GM23338 (cell line): ENCODE measurements at regions not wholly inside any gene's neighbourhood (a gene's known extent, or its start where the extent isn't known, plus 50 kb on each side); places are given as distances from the start of the nearest gene placed in this dataset.

Source experiments
- CTCF ChIP-seq, 2 experiments: fragments of 200-600 bp in 1 of 2; sonication (generic) in 1 of 2; conservative IDR thresholded peaks; 2 replicates each; pipeline versions ENCODE4 v1.5.1 to v1.6.1; 2016 to 2017; ENCODE audit warnings: antibody characterized with exemption in 2 of 2, low read depth in 2 of 2, mild to moderate bottlenecking in 2 of 2, moderate library complexity in 1 of 2
- ETS1 ChIP-seq: IDR thresholded peaks from 2 replicates; pipeline ENCODE4 v1.6.1; 2016; ENCODE audit warnings: antibody characterized with exemption
- EZH2 ChIP-seq: fragments of 200-600 bp; sonication (generic); IDR thresholded peaks from one replicate; pipeline ENCODE4 v1.8.0; 2017; ENCODE audit warnings: antibody characterized with exemption, mild to moderate bottlenecking, low read depth; ENCODE audit not compliant: unreplicated experiment
- EZH2phosphoT487 ChIP-seq: fragments of 200-600 bp; sonication (generic); IDR thresholded peaks from one replicate; pipeline ENCODE4 v1.8.1; 2018; ENCODE audit warnings: antibody characterized with exemption; ENCODE audit not compliant: unreplicated experiment
- JUNB ChIP-seq: IDR thresholded peaks from one replicate; pipeline ENCODE4 v1.6.1; 2016; ENCODE audit warnings: antibody characterized with exemption; ENCODE audit not compliant: unreplicated experiment
- POLR2AphosphoS5 ChIP-seq: IDR thresholded peaks from 2 replicates; pipeline ENCODE4 v1.6.1; 2016; ENCODE audit warnings: antibody characterized with exemption, low read depth
- STAT1 ChIP-seq: IDR thresholded peaks from one replicate; pipeline ENCODE4 v1.6.1; 2016; ENCODE audit warnings: antibody characterized with exemption; ENCODE audit not compliant: unreplicated experiment
- TF ChIP-seq, protein P1 (sequence below): IDR thresholded peaks from one replicate; pipeline ENCODE4 v1.6.1; 2018; ENCODE audit warnings: antibody characterized with exemption; ENCODE audit not compliant: unreplicated experiment

DNA sequence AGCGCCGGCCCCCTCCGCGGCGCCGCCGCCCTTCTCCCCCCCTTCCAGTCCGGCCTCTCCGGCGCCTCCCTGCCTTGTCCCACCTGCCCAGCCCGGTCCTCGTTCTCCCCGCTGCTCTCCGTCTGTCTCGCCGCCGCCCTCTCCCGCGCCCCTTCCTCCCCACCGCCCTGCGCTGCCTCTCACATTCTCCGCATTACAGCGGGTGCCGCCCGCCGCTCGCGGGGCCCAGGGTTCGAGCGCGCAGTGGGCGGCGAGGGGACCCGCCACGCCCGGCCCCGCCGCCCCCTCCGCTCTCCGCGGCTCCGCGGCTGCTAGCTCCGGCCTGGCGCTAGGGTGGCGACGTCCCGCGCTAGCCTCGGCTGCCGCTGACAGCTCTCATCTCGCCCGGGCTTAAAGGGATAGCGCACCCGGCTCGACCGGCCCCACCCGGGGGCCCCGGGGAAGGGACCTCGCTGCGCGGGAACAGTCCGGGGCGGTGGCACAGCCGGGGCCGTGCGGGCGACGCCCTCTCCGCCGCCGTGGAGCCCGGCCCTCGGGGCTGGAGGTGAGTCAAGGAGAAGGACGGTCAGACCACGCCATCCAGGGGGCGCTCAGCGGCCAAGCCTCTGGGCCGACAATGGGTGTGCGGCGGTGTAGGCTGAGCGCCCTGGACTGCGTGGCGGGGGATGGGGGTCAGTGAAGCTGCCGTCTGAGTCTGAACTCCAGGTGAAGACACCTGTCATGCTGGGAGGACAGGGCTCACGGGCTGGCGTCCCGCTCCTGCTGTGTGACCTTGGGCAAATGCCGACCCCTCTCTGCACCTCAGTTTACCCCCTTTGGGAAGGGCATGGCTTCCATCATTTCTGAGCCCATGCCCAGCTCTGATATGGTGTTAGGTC is 187.4 kb upstream of the LINGO1 start:
- TF ChIP-seq CTCF (conservative IDR thresholded peaks at IDR 0.05; ENCODE audit: low read depth in 2 of 2): peak; percentile 38 to 76
- TF ChIP-seq, protein P1, sequence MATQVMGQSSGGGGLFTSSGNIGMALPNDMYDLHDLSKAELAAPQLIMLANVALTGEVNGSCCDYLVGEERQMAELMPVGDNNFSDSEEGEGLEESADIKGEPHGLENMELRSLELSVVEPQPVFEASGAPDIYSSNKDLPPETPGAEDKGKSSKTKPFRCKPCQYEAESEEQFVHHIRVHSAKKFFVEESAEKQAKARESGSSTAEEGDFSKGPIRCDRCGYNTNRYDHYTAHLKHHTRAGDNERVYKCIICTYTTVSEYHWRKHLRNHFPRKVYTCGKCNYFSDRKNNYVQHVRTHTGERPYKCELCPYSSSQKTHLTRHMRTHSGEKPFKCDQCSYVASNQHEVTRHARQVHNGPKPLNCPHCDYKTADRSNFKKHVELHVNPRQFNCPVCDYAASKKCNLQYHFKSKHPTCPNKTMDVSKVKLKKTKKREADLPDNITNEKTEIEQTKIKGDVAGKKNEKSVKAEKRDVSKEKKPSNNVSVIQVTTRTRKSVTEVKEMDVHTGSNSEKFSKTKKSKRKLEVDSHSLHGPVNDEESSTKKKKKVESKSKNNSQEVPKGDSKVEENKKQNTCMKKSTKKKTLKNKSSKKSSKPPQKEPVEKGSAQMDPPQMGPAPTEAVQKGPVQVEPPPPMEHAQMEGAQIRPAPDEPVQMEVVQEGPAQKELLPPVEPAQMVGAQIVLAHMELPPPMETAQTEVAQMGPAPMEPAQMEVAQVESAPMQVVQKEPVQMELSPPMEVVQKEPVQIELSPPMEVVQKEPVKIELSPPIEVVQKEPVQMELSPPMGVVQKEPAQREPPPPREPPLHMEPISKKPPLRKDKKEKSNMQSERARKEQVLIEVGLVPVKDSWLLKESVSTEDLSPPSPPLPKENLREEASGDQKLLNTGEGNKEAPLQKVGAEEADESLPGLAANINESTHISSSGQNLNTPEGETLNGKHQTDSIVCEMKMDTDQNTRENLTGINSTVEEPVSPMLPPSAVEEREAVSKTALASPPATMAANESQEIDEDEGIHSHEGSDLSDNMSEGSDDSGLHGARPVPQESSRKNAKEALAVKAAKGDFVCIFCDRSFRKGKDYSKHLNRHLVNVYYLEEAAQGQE: no peak
- no peak for TF ChIP-seq EZH2
- no peak for TF ChIP-seq EZH2phosphoT487
- TF ChIP-seq STAT1: no peak
- no peak for TF ChIP-seq ETS1
- no peak for TF ChIP-seq POLR2AphosphoS5
- TF ChIP-seq JUNB: no peak
